ENCODE measurements at regions not wholly inside any gene's neighbourhood (a gene's known extent, or its start where the extent isn't known, plus 50 kb on each side); places are given as distances from the start of the nearest gene placed in this dataset.

- no peaks in the 10 kb centered on the region for H3K9me3 ChIP-seq (ENCODE audit: severe bottlenecking)
- no peak for TF ChIP-seq CTCF (IDR thresholded peaks at IDR 0.05; ENCODE audit: low read depth, low read length)
- no peaks in the 10 kb centered on the region for H3K27me3 ChIP-seq (ENCODE audit: insufficient read depth, low read depth, severe bottlenecking)
- no peak overlapping the region for H3K27ac ChIP-seq
- H3K4me3 ChIP-seq (ENCODE audit: low read depth, low read length), result no peak overlapping the region
- no peak for DNase-seq
- H3K36me3 ChIP-seq, result no peaks in the 10 kb centered on the region
Measured at GRCh38 chrX:11053351-11053750, 57.8 kb upstream of the HCCS start.

DNA sequence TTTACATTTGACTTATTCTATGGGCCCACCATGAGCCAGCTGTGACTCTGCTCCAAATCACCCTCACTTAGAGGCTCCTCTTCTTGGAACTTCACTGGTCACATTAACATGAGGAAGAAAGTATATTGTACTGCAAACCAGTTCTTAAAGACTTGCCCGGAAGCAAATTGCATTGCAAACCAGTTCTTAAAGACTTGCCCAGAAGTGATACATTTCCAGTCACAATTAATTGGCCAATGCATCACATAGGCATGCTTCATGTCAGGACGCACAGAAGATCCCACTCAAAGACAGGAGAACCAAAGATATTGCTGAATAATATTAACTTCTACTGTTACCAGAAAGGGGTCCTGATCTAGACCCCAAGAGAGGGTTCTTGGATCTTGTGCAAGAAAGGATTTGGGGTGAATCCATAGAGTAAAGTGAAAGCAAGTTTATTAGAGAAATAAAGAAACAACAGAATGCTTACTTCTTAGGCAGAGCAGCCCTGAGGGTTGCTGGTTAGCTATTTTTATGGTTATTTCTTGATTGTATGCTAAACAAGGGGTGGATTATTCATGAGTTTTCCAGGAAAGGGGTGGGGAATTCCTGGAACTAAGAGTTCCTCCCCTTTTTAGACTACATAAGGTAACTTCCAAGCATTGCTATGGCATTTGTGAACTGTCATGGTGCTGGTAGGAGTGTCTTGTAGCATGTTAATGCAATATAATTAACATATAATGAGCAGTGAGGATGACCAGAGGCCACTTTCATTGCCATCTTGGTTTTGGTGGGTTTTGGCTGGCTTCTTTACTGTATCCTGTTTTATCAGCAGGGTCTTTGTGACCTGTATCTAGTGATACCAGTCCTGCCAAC lies 54.6 kb upstream of the HCCS start:
- H3K4me3 ChIP-seq (ENCODE audit: low read depth, low read length), result no peak overlapping the region

DNA sequence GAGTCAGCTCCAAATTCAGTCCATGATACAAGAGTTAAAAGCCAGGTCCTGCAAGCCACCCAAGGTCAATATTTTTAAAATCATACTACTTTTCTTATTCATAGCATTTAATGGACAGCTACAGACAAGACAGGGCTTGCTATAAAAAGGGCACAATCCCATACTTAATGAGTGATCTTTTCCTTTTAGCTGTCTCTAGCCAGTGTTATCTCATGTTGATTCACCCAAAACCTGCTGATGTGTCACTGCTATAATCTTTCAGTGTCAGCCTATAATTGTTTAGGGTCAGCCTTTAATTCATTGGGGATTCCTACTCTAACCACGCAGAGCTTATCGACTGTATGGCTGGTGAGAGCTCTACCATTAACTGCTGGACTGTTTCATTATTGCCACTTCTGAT lies 51.2 kb upstream of the HCCS start:
- Histone ChIP-seq H3K9me3 (ENCODE audit: severe bottlenecking) (no peaks in the 10 kb centered on the region), H3K36me3 (no peaks in the 10 kb centered on the region), H3K27me3 (ENCODE audit: insufficient read depth, low read depth, severe bottlenecking) (no peaks in the 10 kb centered on the region), H3K27ac (no peak overlapping the region), H3K4me3 (ENCODE audit: low read depth, low read length) (no peak overlapping the region)
- TF ChIP-seq CTCF (IDR thresholded peaks at IDR 0.05; ENCODE audit: low read depth, low read length), result no peak
- DNase-seq, result no peak

More for the DNA sequence above, 54.6 kb upstream of the HCCS start:
- TF ChIP-seq CTCF (IDR thresholded peaks at IDR 0.05; ENCODE audit: low read depth, low read length), result no peak
- no peak for DNase-seq
- Histone ChIP-seq H3K9me3 (ENCODE audit: severe bottlenecking) (no peaks in the 10 kb centered on the region), H3K27ac (no peak overlapping the region), H3K27me3 (ENCODE audit: insufficient read depth, low read depth, severe bottlenecking) (no peaks in the 10 kb centered on the region), H3K36me3 (no peaks in the 10 kb centered on the region)

Measured in WERI-Rb-1 (cell line).